Upper lobe of left lung (tissue), 6 donors: ENCODE measurements at regions not wholly inside any gene's neighbourhood (a gene's known extent, or its start where the extent isn't known, plus 50 kb on each side); places are given as distances from the start of the nearest gene placed in this dataset.
A peak's percentile ranks its signal among the peaks of the same experiment; 100 is the strongest.

Source experiments
- ATAC-seq, 2 donors: fragments of 200-7000 bp; cut with Tn5 transposase; one replicate each; pipeline ENCODE4 v1.9.1; 2022; ENCODE audit warnings: mild to moderate bottlenecking in 2 of 2, moderate library complexity in 2 of 2; ENCODE audit not compliant: low FRiP score in 2 of 2
- DNase-seq, 2 donors: peaks; one replicate each; pipeline ENCODE4 v3.0.0-alpha.2; 2019 to 2020
- H3K27ac ChIP-seq, 4 donors: fragments of 200-600 bp; sonication (generic); one replicate each; pipeline ENCODE4 v1.5.1; 2016 to 2019
- H3K27me3 ChIP-seq, 4 donors: fragments of 200-600 bp; sonication (generic); one replicate each; pipeline ENCODE4 v1.5.1; 2017 to 2019
- H3K36me3 ChIP-seq, 4 donors: fragments of 200-600 bp; sonication (generic); one replicate each; pipeline ENCODE4 v1.5.1; 2016 to 2019
- H3K4me1 ChIP-seq, 4 donors: fragments of 200-600 bp; sonication (generic); one replicate each; pipeline ENCODE4 v1.5.1; 2018 to 2019
- H3K4me3 ChIP-seq, 4 donors: fragments of 200-600 bp; sonication (generic); one replicate each; pipeline ENCODE4 v1.5.1; 2017 to 2019; ENCODE audit warnings: mild to moderate bottlenecking in 2 of 4, moderate library complexity in 1 of 4
- H3K9me3 ChIP-seq, 4 donors: fragments of 200-600 bp; sonication (generic); one replicate each; pipeline ENCODE4 v1.5.1; 2018 to 2019
- EP300 ChIP-seq, 4 donors: sonication (generic); formaldehyde crosslinking; IDR thresholded peaks; one replicate each; pipeline ENCODE4 v1.5.1; 2017; ENCODE audit warnings: antibody characterized with exemption in 4 of 4, control low read depth in 2 of 4
- POLR2A ChIP-seq, 4 donors: fragments of 450-650 bp; IDR thresholded peaks; one replicate each; pipeline ENCODE4 v1.5.1; 2016 to 2017; ENCODE audit warnings: antibody characterized with exemption in 4 of 4, mild to moderate bottlenecking in 2 of 4
- POLR2AphosphoS5 ChIP-seq, 2 donors: sonication (generic); formaldehyde crosslinking; IDR thresholded peaks; one replicate each; pipeline ENCODE4 v1.5.1; 2017; ENCODE audit warnings: antibody characterized with exemption in 2 of 2
- WGBS, 2 donors: methylation state at CpG; one replicate each; pipeline ENCODE4 v1.1.5; 2017 to 2018; 5-methylcytosine and 5-hydroxymethylcytosine counted together
- TF ChIP-seq, protein P1 (sequence below), 6 experiments: fragments of 450-650 bp in 4 of 6; fragments of 200-600 bp in 2 of 6; sonication (generic) in 2 of 6; IDR thresholded peaks; one replicate each; pipeline ENCODE4 v1.5.1; 2016 to 2019; ENCODE audit warnings: antibody characterized with exemption in 6 of 6
- donor health status: DM: no; HTN: no; CAD: no; lungs with moderate emphysema.
- donor health status: DM: no; HTN: yes; CAD: no; lungs with severe emphysema.

DNA sequence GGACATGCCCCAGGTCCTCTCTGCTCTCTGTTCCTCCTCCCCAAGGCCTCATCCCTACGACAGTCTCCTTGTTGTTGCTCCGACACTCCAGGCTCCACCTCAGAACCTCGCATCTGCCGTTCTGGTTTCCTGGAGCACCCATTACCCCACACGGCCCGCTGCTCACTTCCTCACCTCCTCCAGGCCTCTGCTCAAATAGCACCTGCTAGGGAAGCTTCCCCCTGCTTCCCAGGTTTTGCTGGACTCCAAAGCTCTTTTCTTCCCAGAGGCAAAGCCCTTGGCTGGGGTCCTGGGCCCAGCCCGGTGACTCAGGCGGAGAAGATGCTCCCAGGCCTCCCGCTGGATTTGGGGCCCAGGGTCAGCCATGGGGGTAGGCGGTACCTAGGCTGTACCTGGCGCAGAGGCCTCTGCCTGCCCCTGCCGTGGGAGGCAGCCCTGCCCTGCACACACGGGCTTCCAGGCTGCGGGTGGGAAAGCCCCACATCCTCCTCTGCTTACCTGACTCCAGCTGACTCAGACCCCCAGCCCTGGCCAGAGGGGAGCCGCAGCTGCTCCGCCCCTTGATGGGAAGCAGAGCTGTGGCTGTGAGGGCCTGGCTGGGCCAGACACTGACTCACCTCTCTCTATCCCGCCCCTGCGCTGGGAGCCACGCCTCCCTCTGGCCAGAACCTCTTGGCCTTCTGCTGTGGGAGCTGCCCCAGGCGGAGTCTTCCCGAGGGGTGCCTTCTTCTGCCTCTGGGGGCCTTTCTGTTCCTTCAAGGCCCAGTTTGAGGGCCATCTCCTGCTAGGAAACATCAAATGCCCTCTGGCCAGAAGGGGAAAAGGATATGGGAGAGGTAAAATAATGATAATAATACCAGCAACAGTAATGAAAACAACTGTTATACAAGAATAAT lies 130.5 kb downstream of the CEBPB start:
- no peaks in the 10 kb centered on the region for H3K27me3 ChIP-seq
- ATAC-seq = peak; percentile 96
- no peaks in the 10 kb centered on the region for H3K9me3 ChIP-seq
- peak overlapping the region; percentile 14 to 31 (median 31) for H3K4me3 ChIP-seq
- H3K36me3 ChIP-seq = no peaks in the 10 kb centered on the region
- peak overlapping the region; percentile 79 to 87 (median 87) for H3K27ac ChIP-seq
- 41 to 67% methylated on average over 10 to 21 of the region's 21 CpGs for WGBS, 2 donors
- TF ChIP-seq POLR2A (IDR thresholded peaks at IDR 0.05) = peak; percentile 11 to 84 (median 63)
- peak in 1 of 4 donors; percentile 44 for TF ChIP-seq EP300 (IDR thresholded peaks at IDR 0.05)
- TF ChIP-seq, protein P1, sequence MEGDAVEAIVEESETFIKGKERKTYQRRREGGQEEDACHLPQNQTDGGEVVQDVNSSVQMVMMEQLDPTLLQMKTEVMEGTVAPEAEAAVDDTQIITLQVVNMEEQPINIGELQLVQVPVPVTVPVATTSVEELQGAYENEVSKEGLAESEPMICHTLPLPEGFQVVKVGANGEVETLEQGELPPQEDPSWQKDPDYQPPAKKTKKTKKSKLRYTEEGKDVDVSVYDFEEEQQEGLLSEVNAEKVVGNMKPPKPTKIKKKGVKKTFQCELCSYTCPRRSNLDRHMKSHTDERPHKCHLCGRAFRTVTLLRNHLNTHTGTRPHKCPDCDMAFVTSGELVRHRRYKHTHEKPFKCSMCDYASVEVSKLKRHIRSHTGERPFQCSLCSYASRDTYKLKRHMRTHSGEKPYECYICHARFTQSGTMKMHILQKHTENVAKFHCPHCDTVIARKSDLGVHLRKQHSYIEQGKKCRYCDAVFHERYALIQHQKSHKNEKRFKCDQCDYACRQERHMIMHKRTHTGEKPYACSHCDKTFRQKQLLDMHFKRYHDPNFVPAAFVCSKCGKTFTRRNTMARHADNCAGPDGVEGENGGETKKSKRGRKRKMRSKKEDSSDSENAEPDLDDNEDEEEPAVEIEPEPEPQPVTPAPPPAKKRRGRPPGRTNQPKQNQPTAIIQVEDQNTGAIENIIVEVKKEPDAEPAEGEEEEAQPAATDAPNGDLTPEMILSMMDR (IDR thresholded peaks at IDR 0.05) = peak in 1 of 6 experiments; percentile 6
- TF ChIP-seq POLR2AphosphoS5 (IDR thresholded peaks at IDR 0.05) = peak; percentile 84
- peak; percentile 93 to 95 for DNase-seq
- peaks cover 11 to 37% (median 23%) of the 10 kb centered on the region in 4 donors for H3K4me1 ChIP-seq

DNA sequence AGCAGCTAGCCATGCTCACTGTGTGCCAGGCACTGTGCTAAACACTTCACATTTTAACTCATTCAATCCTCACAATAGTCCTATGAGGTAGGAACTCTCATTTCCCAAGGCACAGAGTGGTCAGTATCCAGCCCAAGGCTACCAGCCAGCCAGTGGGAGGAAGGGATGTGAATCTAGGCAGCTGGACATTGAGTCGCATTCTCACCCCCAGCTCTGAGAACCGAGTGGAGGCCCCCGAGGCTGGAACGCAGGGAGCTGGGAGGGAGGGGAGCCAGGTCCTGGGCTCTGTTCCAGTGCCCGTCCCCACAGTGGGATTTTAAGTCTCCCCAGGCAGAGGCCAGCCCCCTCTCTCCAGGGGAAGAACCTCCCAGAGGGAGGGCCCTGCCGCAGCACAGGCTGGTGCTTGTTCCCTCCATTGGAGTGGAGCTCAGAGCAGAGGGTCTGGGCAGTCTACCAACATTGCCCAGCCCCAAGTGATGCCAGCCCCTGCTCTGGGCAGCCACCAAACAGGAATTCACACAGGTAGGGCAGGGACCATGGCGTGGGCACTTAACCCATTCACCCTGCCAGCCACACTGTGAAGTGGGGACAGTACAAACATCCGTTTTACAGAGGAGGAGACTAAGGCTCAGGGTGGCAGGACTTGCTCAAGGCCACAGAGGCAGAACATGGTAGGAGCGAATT lies 131.3 kb downstream of the CEBPB start:
- no peaks in the 10 kb centered on the region for H3K27me3 ChIP-seq
- WGBS, 2 donors = 58 to 82% methylated on average over 7 of the region's 9 CpGs
- H3K36me3 ChIP-seq = no peaks in the 10 kb centered on the region
- ATAC-seq = peak; percentile 41 to 88
- H3K4me1 ChIP-seq = peaks cover 11 to 37% (median 23%) of the 10 kb centered on the region in 4 donors
- H3K4me3 ChIP-seq = peak overlapping the region in 1 of 4 donors; percentile 31
- H3K9me3 ChIP-seq = no peaks in the 10 kb centered on the region
- peak overlapping the region; percentile 79 to 87 (median 87) for H3K27ac ChIP-seq
- TF ChIP-seq, protein P1 (IDR thresholded peaks at IDR 0.05) = no peak
- peak in 1 of 2 donors; percentile 28 for TF ChIP-seq POLR2AphosphoS5 (IDR thresholded peaks at IDR 0.05)
- DNase-seq = peak in 1 of 2 donors; percentile 80

DNA sequence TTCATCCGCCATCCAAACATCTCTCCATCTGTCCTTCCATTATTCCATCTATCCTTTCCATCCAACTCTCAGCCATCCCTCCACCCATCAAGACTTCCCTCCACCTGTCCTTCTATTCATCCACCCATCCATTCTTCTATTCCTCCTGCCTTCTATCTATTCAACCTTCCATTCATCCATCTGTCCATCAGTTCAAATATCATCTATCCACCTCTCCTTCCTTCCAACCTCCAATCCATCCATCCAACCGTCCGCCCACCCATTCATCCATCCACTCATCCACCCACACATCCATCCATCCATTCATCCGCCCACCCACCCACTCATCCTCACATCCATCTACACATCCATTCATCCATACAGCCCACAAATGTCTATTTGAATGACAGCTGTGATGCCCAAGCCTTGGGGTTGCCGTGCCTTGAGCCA lies 132.1 kb downstream of the CEBPB start:
- no peak for ATAC-seq
- TF ChIP-seq, protein P1 (IDR thresholded peaks at IDR 0.05) = no peak
- TF ChIP-seq EP300 (IDR thresholded peaks at IDR 0.05) (no peak), POLR2A (IDR thresholded peaks at IDR 0.05) (no peak), POLR2AphosphoS5 (IDR thresholded peaks at IDR 0.05) (no peak)
- peak overlapping the region in 2 of 4 donors; percentile 87 for H3K27ac ChIP-seq
- 96 to 98% methylated on average over 5 of the region's 5 CpGs for WGBS, 2 donors
- H3K4me1 ChIP-seq = peaks cover 9 to 31% (median 23%) of the 10 kb centered on the region in 4 donors
- no peak overlapping the region for H3K4me3 ChIP-seq
- H3K9me3 ChIP-seq = no peaks in the 10 kb centered on the region
- no peak for DNase-seq
- H3K36me3 ChIP-seq = no peaks in the 10 kb centered on the region
- no peaks in the 10 kb centered on the region for H3K27me3 ChIP-seq

DNA sequence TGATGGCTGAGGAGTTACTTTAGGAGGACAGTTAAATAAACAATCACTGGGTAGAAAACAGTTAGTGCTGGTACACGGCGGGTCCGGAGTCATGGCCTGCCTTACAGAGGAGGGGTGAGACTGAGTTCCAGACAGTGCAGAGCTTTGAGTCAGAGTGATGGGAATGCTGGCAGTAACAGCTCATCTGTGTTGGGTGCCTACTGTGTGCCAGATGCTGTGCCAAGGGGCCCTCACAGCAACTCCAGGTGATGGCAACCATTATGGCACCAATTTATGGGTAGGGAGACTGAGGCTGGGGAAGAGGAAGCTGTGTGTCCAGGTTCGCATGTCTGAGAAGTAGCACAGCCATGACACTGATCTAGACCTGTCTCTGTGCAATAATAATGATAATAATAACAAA lies 132.6 kb downstream of the CEBPB start:
- H3K27me3 ChIP-seq = no peaks in the 10 kb centered on the region
- WGBS, 2 donors = 87 to 95% methylated on average over 4 of the region's 4 CpGs
- TF ChIP-seq POLR2A (IDR thresholded peaks at IDR 0.05) (no peak), EP300 (IDR thresholded peaks at IDR 0.05) (no peak), POLR2AphosphoS5 (IDR thresholded peaks at IDR 0.05) (no peak)
- TF ChIP-seq, protein P1 (IDR thresholded peaks at IDR 0.05) = no peak
- DNase-seq (no peak), ATAC-seq (no peak)
- H3K36me3 ChIP-seq = no peaks in the 10 kb centered on the region
- no peak overlapping the region for H3K4me3 ChIP-seq
- H3K4me1 ChIP-seq = peaks cover 8 to 28% (median 22%) of the 10 kb centered on the region in 4 donors
- peak overlapping the region in 1 of 4 donors; percentile 87 for H3K27ac ChIP-seq
- no peaks in the 10 kb centered on the region for H3K9me3 ChIP-seq
